AG09319 (cell line): ENCODE measurements at regions not wholly inside any gene's neighbourhood (a gene's known extent, or its start where the extent isn't known, plus 50 kb on each side); places are given as distances from the start of the nearest gene placed in this dataset.

ENCODE experiments used
- DNase-seq: peaks from one replicate; pipeline ENCODE4 v3.0.0-alpha.2; 2010; ENCODE audit warnings: low read depth; ENCODE audit errors: extremely low read depth
- TF ChIP-seq, protein P1 (sequence below): IDR thresholded peaks from 2 replicates; pipeline ENCODE4 v1.5.1; 2011; ENCODE audit warnings: low read depth, mild to moderate bottlenecking, inconsistent platforms, low read length, moderate library complexity

- TF ChIP-seq, protein P1, sequence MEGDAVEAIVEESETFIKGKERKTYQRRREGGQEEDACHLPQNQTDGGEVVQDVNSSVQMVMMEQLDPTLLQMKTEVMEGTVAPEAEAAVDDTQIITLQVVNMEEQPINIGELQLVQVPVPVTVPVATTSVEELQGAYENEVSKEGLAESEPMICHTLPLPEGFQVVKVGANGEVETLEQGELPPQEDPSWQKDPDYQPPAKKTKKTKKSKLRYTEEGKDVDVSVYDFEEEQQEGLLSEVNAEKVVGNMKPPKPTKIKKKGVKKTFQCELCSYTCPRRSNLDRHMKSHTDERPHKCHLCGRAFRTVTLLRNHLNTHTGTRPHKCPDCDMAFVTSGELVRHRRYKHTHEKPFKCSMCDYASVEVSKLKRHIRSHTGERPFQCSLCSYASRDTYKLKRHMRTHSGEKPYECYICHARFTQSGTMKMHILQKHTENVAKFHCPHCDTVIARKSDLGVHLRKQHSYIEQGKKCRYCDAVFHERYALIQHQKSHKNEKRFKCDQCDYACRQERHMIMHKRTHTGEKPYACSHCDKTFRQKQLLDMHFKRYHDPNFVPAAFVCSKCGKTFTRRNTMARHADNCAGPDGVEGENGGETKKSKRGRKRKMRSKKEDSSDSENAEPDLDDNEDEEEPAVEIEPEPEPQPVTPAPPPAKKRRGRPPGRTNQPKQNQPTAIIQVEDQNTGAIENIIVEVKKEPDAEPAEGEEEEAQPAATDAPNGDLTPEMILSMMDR: no peak
- DNase-seq: no peak
These were observed 79.7 kb upstream of the FBRSL1 start for GRCh38 chr12:132410296-132410625.

DNA sequence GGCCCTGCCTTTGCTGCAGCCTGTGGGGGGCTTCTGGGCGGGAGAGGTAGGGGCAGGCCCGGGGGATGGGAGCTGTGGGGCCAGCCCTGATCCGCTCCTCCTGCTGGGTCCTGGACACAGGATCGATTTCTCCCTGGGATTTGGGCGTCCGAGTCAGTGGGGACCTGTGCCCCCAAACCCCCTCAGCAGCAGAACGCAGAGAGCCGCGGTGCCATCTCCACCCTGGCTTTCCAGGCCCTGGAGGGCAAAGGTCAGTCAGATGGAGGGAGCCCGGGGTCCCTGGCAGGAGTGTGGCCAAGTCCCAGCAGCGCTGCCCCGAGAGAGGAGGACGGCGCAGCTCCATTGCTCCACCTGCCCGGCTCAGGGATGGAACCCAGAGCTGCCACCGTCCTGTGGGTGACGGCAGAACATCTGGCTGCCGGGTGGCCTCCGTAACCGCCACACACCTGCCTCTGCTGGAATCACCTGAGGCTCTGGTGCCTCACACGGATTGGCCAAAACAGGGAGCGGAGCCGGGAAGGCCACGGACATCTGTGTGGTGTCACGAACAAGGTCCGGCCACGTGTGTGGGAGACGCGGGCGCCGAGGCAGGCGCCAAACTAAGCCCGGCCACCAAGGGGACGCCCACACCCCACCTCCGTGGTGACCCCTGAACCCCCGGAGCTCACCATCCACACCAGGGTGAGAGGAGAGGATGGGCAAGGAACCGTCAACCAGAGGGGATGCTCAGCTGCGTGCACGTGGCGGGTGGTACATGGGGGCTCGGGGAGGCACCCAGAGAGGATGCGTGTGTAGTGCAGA lies 80.3 kb upstream of the FBRSL1 start:
- DNase-seq: no peak
- TF ChIP-seq, protein P1: no peak

DNA sequence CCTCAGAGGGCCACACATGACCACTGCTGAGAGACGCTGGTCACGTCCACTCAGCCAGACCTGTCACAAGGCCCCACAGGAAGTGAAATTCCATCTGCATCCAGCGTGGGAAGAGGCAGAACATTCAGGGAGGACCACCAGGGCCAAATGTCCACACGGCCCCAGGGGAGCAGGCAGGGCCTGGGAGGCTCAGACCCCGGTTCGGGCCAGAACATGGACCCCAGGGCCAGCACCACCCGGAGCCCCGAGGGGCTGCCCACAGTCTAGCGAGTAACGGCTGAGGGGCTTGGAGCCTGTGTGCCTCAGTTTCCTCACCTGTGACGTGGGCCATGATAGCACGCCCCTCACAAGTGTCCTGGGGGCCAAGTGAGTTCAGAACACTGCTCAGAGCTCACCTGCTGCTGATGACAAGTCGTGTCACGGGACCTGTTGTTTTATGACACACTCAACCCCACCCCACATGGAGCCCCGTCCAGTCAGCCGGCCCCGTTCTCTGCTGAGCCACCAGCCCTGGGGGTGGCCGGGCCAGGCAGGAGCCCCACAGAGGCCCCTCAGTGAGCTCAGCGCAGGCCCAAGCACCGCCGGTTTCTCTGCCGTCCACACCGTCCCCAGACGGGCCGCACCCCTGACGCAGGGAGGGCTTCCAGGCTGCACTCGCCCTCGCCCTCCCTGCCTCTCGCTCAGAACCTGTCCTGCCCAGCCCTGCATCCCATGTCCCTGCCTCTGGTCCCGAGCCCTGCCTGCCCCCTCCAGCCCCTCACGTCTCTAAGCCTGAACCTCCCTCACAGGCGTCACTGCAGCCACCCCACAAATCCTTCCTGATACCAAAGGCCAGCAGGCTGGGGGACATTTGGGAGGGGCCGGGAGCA lies 79.5 kb upstream of the GALNT9 start:
- DNase-seq: no peak
- TF ChIP-seq, protein P1: no peak

DNA sequence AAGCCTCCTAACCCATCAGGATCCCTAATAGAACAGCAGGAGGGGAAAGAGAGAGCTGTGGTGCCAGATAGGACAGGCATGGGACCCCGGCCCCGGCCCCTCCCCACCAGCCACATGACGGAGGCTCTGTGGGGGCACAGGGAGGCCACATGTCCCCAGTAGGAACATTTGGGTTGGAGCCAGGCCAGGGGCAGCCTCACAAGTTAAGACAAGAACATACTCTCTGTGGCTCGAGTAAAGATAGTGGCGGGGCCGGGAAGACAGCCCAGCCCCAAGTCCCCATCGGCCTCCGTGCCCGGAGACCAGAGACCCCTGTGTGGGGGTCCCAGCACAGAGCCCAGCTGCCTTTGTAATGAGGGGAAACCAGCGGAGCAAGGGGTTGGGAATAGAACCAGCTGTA lies 78.6 kb upstream of the GALNT9 start:
- no peak for DNase-seq
- TF ChIP-seq, protein P1: no peak

DNA sequence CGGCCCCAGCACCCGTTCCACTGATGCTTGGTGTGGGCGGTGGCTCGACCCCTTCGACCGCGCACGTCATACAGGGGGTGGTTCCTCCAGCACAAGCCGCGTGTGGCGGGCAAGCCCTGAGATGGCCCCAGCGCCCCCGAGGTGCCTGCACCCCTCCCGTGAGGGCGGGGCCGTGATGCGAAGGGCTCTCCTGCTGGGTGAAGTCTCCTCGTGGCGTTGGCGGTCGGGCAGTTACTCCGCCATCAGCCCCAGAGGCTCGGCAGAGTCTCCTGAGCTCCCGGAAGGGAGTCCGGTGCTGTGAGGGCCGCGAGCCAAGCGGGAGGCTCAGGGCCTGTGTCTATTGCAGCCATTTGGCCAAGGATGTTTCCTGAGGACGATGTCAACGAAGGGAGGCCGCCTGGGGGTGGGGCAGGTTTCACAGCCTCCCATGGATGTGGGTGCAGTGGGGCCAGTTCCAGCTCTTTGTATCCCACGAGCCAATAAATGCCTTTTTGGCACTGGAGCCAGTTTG lies 78.1 kb upstream of the GALNT9 start:
- no peak for DNase-seq
- TF ChIP-seq, protein P1: no peak

GRCh38 chr12:132406493-132407450 lies 77.4 kb upstream of the GALNT9 start:
- DNase-seq: no peak
- TF ChIP-seq, protein P1: no peak
